Renal cortical epithelial cell (primary cell): ENCODE measurements at regions not wholly inside any gene's neighbourhood (a gene's known extent, or its start where the extent isn't known, plus 50 kb on each side); places are given as distances from the start of the nearest gene placed in this dataset.

Experiments
- DNase-seq: peaks from one replicate; pipeline ENCODE4 v3.0.0-alpha.2; 2011; ENCODE audit warnings: low read depth

- DNase-seq = no peak
Measured at GRCh38 chr10:123409884-123410283, 255.7 kb downstream of the BUB3 start.

GRCh38 chr10:123413353-123413752 lies 252.8 kb upstream of the GPR26 start:
- no peak for DNase-seq

GRCh38 chr10:123415523-123415922 lies 250.6 kb upstream of the GPR26 start:
- no peak for DNase-seq

- no peak for DNase-seq
Measured at GRCh38 chr10:123417414-123417813, 248.7 kb upstream of the GPR26 start.

- DNase-seq = no peak
Measured at GRCh38 chr10:123421461-123421860, 244.7 kb upstream of the GPR26 start.

GRCh38 chr10:123422261-123422660 lies 243.9 kb upstream of the GPR26 start:
- no peak for DNase-seq

- DNase-seq = no peak
Measured at GRCh38 chr10:123424537-123424936, 241.6 kb upstream of the GPR26 start.

GRCh38 chr10:123425680-123426079 lies 240.5 kb upstream of the GPR26 start:
- no peak for DNase-seq

- DNase-seq = no peak
Measured at GRCh38 chr10:123427165-123427786, 238.9 kb upstream of the GPR26 start.

- peak; percentile 17 for DNase-seq
Measured at GRCh38 chr10:123428391-123428790, 237.8 kb upstream of the GPR26 start.

GRCh38 chr10:123429706-123430221 lies 236.4 kb upstream of the GPR26 start:
- peak; percentile 12 for DNase-seq

GRCh38 chr10:123433539-123433938 lies 232.6 kb upstream of the GPR26 start:
- DNase-seq = no peak

- no peak for DNase-seq
Measured at GRCh38 chr10:123434435-123435039, 231.6 kb upstream of the GPR26 start.

GRCh38 chr10:123442901-123443300 lies 223.3 kb upstream of the GPR26 start:
- no peak for DNase-seq

GRCh38 chr10:123443924-123444323 lies 222.2 kb upstream of the GPR26 start:
- no peak for DNase-seq

- no peak for DNase-seq
Measured at GRCh38 chr10:123445261-123445775, 220.8 kb upstream of the GPR26 start.

- DNase-seq = no peak
Measured at GRCh38 chr10:123446449-123447156, 219.6 kb upstream of the GPR26 start.

GRCh38 chr10:123449234-123449962 lies 216.8 kb upstream of the GPR26 start:
- no peak for DNase-seq

GRCh38 chr10:123450956-123451605 lies 215.1 kb upstream of the GPR26 start:
- DNase-seq = no peak

GRCh38 chr10:123451618-123452245 lies 214.4 kb upstream of the GPR26 start:
- DNase-seq = no peak

GRCh38 chr10:123454987-123455386 lies 211.2 kb upstream of the GPR26 start:
- DNase-seq = no peak
